Effector memory CD4-positive, alpha-beta T cell (primary cell): ENCODE measurements at regions not wholly inside any gene's neighbourhood (a gene's known extent, or its start where the extent isn't known, plus 50 kb on each side); places are given as distances from the start of the nearest gene placed in this dataset.
A peak's percentile ranks its signal among the peaks of the same experiment; 100 is the strongest.

Source experiments
- DNase-seq, 3 donors: peaks; one replicate each; pipeline ENCODE4 v3.0.0-alpha.2; 2020
- H3K27ac ChIP-seq: 2 replicates; pipeline ENCODE4 v1.7.0; 2013; ENCODE audit warnings: mild to moderate bottlenecking, low read length, moderate library complexity; ENCODE audit not compliant: insufficient read depth, poor library complexity, severe bottlenecking
- H3K27me3 ChIP-seq: replicated peaks from 2 replicates; pipeline ENCODE4 v1.7.0; 2013; ENCODE audit warnings: mild to moderate bottlenecking, low read length; ENCODE audit not compliant: insufficient read depth, control insufficient read depth, poor library complexity, severe bottlenecking
- H3K36me3 ChIP-seq: 2 replicates; pipeline ENCODE4 v1.7.0; 2013; ENCODE audit warnings: mild to moderate bottlenecking, low read length, moderate library complexity; ENCODE audit not compliant: control insufficient read depth, insufficient read depth
- H3K4me1 ChIP-seq: 2 replicates; pipeline ENCODE4 v1.7.0; 2013; ENCODE audit warnings: low read length, mild to moderate bottlenecking; ENCODE audit not compliant: control insufficient read depth, insufficient read depth, poor library complexity, severe bottlenecking
- H3K4me3 ChIP-seq: 2 replicates; pipeline ENCODE4 v1.7.0; 2013; ENCODE audit warnings: low read length, low read depth, mild to moderate bottlenecking; ENCODE audit not compliant: insufficient read depth, poor library complexity, severe bottlenecking
- H3K9me3 ChIP-seq: 2 replicates; pipeline ENCODE4 v1.7.0; 2013; ENCODE audit warnings: mild to moderate bottlenecking, low read length, moderate library complexity; ENCODE audit not compliant: control insufficient read depth

- Histone ChIP-seq H3K4me1 (no peaks in the 10 kb centered on the region), H3K27ac (no peak overlapping the region), H3K4me3 (no peak overlapping the region), H3K27me3 (peaks cover 7% of the 10 kb centered on the region), H3K9me3 (no peaks in the 10 kb centered on the region), H3K36me3 (no peaks in the 10 kb centered on the region)
- no peak for DNase-seq
Observed at GRCh38 chr7:26070290-26070689, 81.7 kb upstream of the NFE2L3 start.

- H3K36me3 ChIP-seq: no peaks in the 10 kb centered on the region
- H3K27ac ChIP-seq: no peak overlapping the region
- no peaks in the 10 kb centered on the region for H3K4me1 ChIP-seq
- no peak for DNase-seq
- H3K9me3 ChIP-seq: no peaks in the 10 kb centered on the region
- H3K27me3 ChIP-seq: peaks cover 7% of the 10 kb centered on the region
- H3K4me3 ChIP-seq: no peak overlapping the region
Observed at GRCh38 chr7:26071622-26072456, 80.2 kb upstream of the NFE2L3 start.

- Histone ChIP-seq H3K27ac (no peak overlapping the region), H3K27me3 (peaks cover 7% of the 10 kb centered on the region), H3K4me1 (no peaks in the 10 kb centered on the region), H3K36me3 (no peaks in the 10 kb centered on the region), H3K9me3 (no peaks in the 10 kb centered on the region), H3K4me3 (no peak overlapping the region)
- DNase-seq: no peak
Observed at GRCh38 chr7:26073041-26073440, 79.0 kb upstream of the NFE2L3 start.

GRCh38 chr7:26074919-26075318, 77.1 kb upstream of the NFE2L3 start:
- H3K4me1 ChIP-seq: peaks cover 4% of the 10 kb centered on the region
- no peak overlapping the region for H3K4me3 ChIP-seq
- no peaks in the 10 kb centered on the region for H3K36me3 ChIP-seq
- DNase-seq: no peak
- peaks cover 15% of the 10 kb centered on the region for H3K27me3 ChIP-seq
- no peak overlapping the region for H3K27ac ChIP-seq
- H3K9me3 ChIP-seq: no peaks in the 10 kb centered on the region

- Histone ChIP-seq H3K36me3 (no peaks in the 10 kb centered on the region), H3K4me3 (no peak overlapping the region), H3K27me3 (peaks cover 15% of the 10 kb centered on the region), H3K4me1 (peaks cover 4% of the 10 kb centered on the region), H3K9me3 (no peaks in the 10 kb centered on the region), H3K27ac (no peak overlapping the region)
- no peak for DNase-seq
Observed at GRCh38 chr7:26076691-26077090, 75.3 kb upstream of the NFE2L3 start.

- H3K27ac ChIP-seq: no peak overlapping the region
- H3K9me3 ChIP-seq: no peaks in the 10 kb centered on the region
- DNase-seq: peak; percentile 47 to 64 (median 62)
- H3K36me3 ChIP-seq: no peaks in the 10 kb centered on the region
- H3K4me3 ChIP-seq: no peak overlapping the region
- peaks cover 4% of the 10 kb centered on the region for H3K4me1 ChIP-seq
- peaks cover 15% of the 10 kb centered on the region for H3K27me3 ChIP-seq
Observed at GRCh38 chr7:26078437-26079336, 73.3 kb upstream of the NFE2L3 start.

- Histone ChIP-seq H3K36me3 (no peaks in the 10 kb centered on the region), H3K27ac (no peak overlapping the region), H3K9me3 (no peaks in the 10 kb centered on the region), H3K27me3 (peaks cover 8% of the 10 kb centered on the region), H3K4me3 (no peak overlapping the region), H3K4me1 (peaks cover 4% of the 10 kb centered on the region)
- no peak for DNase-seq
Observed at GRCh38 chr7:26081638-26082037, 70.4 kb upstream of the NFE2L3 start.

- peaks cover 7% of the 10 kb centered on the region for H3K27me3 ChIP-seq
- no peaks in the 10 kb centered on the region for H3K9me3 ChIP-seq
- H3K4me1 ChIP-seq: peaks cover 4% of the 10 kb centered on the region
- no peak overlapping the region for H3K27ac ChIP-seq
- no peaks in the 10 kb centered on the region for H3K36me3 ChIP-seq
- DNase-seq: no peak
- no peak overlapping the region for H3K4me3 ChIP-seq
Observed at GRCh38 chr7:26083113-26083512, 68.9 kb upstream of the NFE2L3 start.

GRCh38 chr7:26084418-26084817, 67.6 kb upstream of the NFE2L3 start:
- no peak overlapping the region for H3K4me3 ChIP-seq
- H3K27me3 ChIP-seq: no peaks in the 10 kb centered on the region
- no peak for DNase-seq
- H3K36me3 ChIP-seq: no peaks in the 10 kb centered on the region
- no peaks in the 10 kb centered on the region for H3K4me1 ChIP-seq
- H3K27ac ChIP-seq: no peak overlapping the region
- H3K9me3 ChIP-seq: no peaks in the 10 kb centered on the region

- no peak overlapping the region for H3K27ac ChIP-seq
- no peak for DNase-seq
- peaks cover 3% of the 10 kb centered on the region for H3K4me1 ChIP-seq
- no peak overlapping the region for H3K4me3 ChIP-seq
- H3K9me3 ChIP-seq: no peaks in the 10 kb centered on the region
- no peaks in the 10 kb centered on the region for H3K27me3 ChIP-seq
- H3K36me3 ChIP-seq: no peaks in the 10 kb centered on the region
Observed at GRCh38 chr7:26085771-26086170, 66.2 kb upstream of the NFE2L3 start.
